Fibroblast of lung (primary cell): ENCODE measurements at regions not wholly inside any gene's neighbourhood (a gene's known extent, or its start where the extent isn't known, plus 50 kb on each side); places are given as distances from the start of the nearest gene placed in this dataset.
A peak's percentile ranks its signal among the peaks of the same experiment; 100 is the strongest.

Source experiments
- DNase-seq, 2 donors: peaks; one replicate each; pipeline versions ENCODE4 v3.0.0 to v3.0.0-alpha.2; 2010; ENCODE audit warnings: low read depth in 2 of 2
- H2AFZ ChIP-seq: 2 replicates; pipeline ENCODE4 v1.5.1; 2012; ENCODE audit warnings: low read length, control low read depth, inconsistent platforms
- H3K27ac ChIP-seq: 2 replicates; pipeline ENCODE4 v1.5.1; 2011; ENCODE audit warnings: low read length, control low read depth; ENCODE audit not compliant: insufficient read depth
- H3K27me3 ChIP-seq: 2 replicates; pipeline ENCODE4 v1.5.1; 2011; ENCODE audit warnings: mild to moderate bottlenecking, low read length; ENCODE audit not compliant: control insufficient read depth, insufficient read depth
- H3K36me3 ChIP-seq: 2 replicates; pipeline ENCODE4 v1.5.1; 2011; ENCODE audit warnings: low read length; ENCODE audit not compliant: control insufficient read depth, insufficient read depth
- H3K4me1 ChIP-seq: 2 replicates; pipeline ENCODE4 v1.5.1; 2011; ENCODE audit warnings: low read length; ENCODE audit not compliant: control insufficient read depth, insufficient read depth; ENCODE audit errors: extremely low read depth
- H3K4me2 ChIP-seq: 2 replicates; pipeline ENCODE4 v1.5.1; 2011; ENCODE audit warnings: low read length, control low read depth; ENCODE audit not compliant: insufficient read depth; ENCODE audit errors: extremely low read depth
- H3K4me3 ChIP-seq, 4 experiments: fragments of 200-600 bp in 1 of 4; sonication (generic) in 1 of 4; replicated peaks in 1 of 4; 2 replicates each; pipeline ENCODE4 v1.5.1; 2011 to 2016; ENCODE audit warnings: low read length in 4 of 4, low read depth in 3 of 4, mild to moderate bottlenecking in 3 of 4, control low read depth in 2 of 4, inconsistent platforms in 1 of 4, mixed read lengths in 1 of 4; ENCODE audit not compliant: insufficient read depth in 1 of 4; ENCODE audit errors: control extremely low read depth in 1 of 4
- H3K79me2 ChIP-seq: 2 replicates; pipeline ENCODE4 v1.5.1; 2012; ENCODE audit warnings: mild to moderate bottlenecking, low read length, inconsistent platforms; ENCODE audit not compliant: control insufficient read depth, insufficient read depth
- H3K9ac ChIP-seq: 2 replicates; pipeline ENCODE4 v1.5.1; 2011; ENCODE audit warnings: mild to moderate bottlenecking, low read length, control low read depth; ENCODE audit not compliant: insufficient read depth
- H3K9me3 ChIP-seq: 2 replicates; pipeline ENCODE4 v1.5.1; 2012; ENCODE audit warnings: low read depth, low read length; ENCODE audit not compliant: control insufficient read depth, insufficient read depth
- H4K20me1 ChIP-seq: 2 replicates; pipeline ENCODE4 v1.5.1; 2011; ENCODE audit warnings: low read length; ENCODE audit not compliant: control insufficient read depth, insufficient read depth; ENCODE audit errors: extremely low read depth
- EZH2 ChIP-seq: IDR thresholded peaks from 2 replicates; pipeline ENCODE4 v1.5.1; 2012; ENCODE audit warnings: low read length, control low read depth, mild to moderate bottlenecking; ENCODE audit errors: missing control alignments
- TF ChIP-seq, protein P1 (sequence below), 2 donors: IDR thresholded peaks in 1 of 2; conservative IDR thresholded peaks in 1 of 2; 1 replicate in 1 of 2; 2 replicates in 1 of 2; pipeline ENCODE4 v1.5.1; 2011 to 2012; ENCODE audit warnings: low read length in 2 of 2, control low read depth in 1 of 2, inconsistent platforms in 1 of 2, low read depth in 1 of 2, mild to moderate bottlenecking in 1 of 2

GRCh38 chr11:81007046-81007445, 1566.2 kb upstream of the TENM4 start:
- Histone ChIP-seq H3K36me3 (no peaks in the 10 kb centered on the region), H4K20me1 (no peaks in the 10 kb centered on the region), H3K9ac (no peak overlapping the region), H2AFZ (no peak overlapping the region), H3K27ac (no peak overlapping the region), H3K4me3 (no peak overlapping the region), H3K4me2 (no peak overlapping the region), H3K79me2 (no peaks in the 10 kb centered on the region), H3K4me1 (peaks cover 13% of the 10 kb centered on the region), H3K27me3 (no peaks in the 10 kb centered on the region), H3K9me3 (no peaks in the 10 kb centered on the region)
- DNase-seq, result peak; percentile 24 to 72
- no peak for TF ChIP-seq EZH2
- TF ChIP-seq, protein P1, sequence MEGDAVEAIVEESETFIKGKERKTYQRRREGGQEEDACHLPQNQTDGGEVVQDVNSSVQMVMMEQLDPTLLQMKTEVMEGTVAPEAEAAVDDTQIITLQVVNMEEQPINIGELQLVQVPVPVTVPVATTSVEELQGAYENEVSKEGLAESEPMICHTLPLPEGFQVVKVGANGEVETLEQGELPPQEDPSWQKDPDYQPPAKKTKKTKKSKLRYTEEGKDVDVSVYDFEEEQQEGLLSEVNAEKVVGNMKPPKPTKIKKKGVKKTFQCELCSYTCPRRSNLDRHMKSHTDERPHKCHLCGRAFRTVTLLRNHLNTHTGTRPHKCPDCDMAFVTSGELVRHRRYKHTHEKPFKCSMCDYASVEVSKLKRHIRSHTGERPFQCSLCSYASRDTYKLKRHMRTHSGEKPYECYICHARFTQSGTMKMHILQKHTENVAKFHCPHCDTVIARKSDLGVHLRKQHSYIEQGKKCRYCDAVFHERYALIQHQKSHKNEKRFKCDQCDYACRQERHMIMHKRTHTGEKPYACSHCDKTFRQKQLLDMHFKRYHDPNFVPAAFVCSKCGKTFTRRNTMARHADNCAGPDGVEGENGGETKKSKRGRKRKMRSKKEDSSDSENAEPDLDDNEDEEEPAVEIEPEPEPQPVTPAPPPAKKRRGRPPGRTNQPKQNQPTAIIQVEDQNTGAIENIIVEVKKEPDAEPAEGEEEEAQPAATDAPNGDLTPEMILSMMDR (conservative IDR thresholded peaks at IDR 0.05 in 1 of 2, IDR thresholded peaks at IDR 0.05 in 1 of 2; ENCODE audit: low read depth in 1 of 2, low read length in 2 of 2), result no peak

DNA sequence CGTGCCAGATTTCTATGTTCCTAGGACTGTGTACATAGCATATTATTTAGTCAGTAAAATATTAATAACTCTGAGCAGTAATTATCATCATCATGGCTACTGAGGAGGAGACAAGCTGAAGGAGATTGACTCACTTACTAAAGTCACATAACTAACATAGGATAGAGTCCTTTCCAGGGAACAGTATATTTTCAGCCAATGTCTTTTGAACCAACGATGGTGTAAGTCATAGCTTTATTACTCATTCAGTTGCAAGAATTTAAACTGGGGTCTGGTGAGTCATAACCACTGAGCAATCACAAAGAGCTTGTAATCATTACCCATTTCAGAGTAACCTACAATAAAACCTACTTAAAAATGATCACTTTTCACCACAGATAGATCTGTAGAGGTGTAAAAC, 1564.8 kb upstream of the TENM4 start:
- Histone ChIP-seq H3K9ac (no peak overlapping the region), H2AFZ (no peak overlapping the region), H3K9me3 (no peaks in the 10 kb centered on the region), H4K20me1 (no peaks in the 10 kb centered on the region), H3K79me2 (no peaks in the 10 kb centered on the region), H3K36me3 (no peaks in the 10 kb centered on the region), H3K27ac (peak overlapping the region; percentile 61), H3K4me1 (peaks cover 13% of the 10 kb centered on the region), H3K4me3 (no peak overlapping the region), H3K4me2 (no peak overlapping the region), H3K27me3 (no peaks in the 10 kb centered on the region)
- DNase-seq, result peak; percentile 91 to 96
- TF ChIP-seq, protein P1 (conservative IDR thresholded peaks at IDR 0.05 in 1 of 2, IDR thresholded peaks at IDR 0.05 in 1 of 2; ENCODE audit: low read depth in 1 of 2, low read length in 2 of 2), result no peak
- no peak for TF ChIP-seq EZH2

GRCh38 chr11:81004576-81004975, 1563.7 kb upstream of the TENM4 start:
- Histone ChIP-seq H3K9ac (no peak overlapping the region), H3K4me3 (no peak overlapping the region), H3K4me2 (peak overlapping the region; percentile 56), H4K20me1 (no peaks in the 10 kb centered on the region), H3K27me3 (no peaks in the 10 kb centered on the region), H3K79me2 (no peaks in the 10 kb centered on the region), H3K27ac (peak overlapping the region; percentile 61), H3K36me3 (no peaks in the 10 kb centered on the region), H3K4me1 (peaks cover 13% of the 10 kb centered on the region), H2AFZ (peak overlapping the region; percentile 79), H3K9me3 (no peaks in the 10 kb centered on the region)
- TF ChIP-seq EZH2, result no peak
- TF ChIP-seq, protein P1 (conservative IDR thresholded peaks at IDR 0.05 in 1 of 2, IDR thresholded peaks at IDR 0.05 in 1 of 2; ENCODE audit: low read depth in 1 of 2, low read length in 2 of 2), result no peak
- no peak for DNase-seq
